ENCODE measurements at regions not wholly inside any gene's neighbourhood (a gene's known extent, or its start where the extent isn't known, plus 50 kb on each side); places are given as distances from the start of the nearest gene placed in this dataset.

GRCh38 chr2:172374318-172375240 lies 52.8 kb upstream of the ITGA6 start:
- Histone ChIP-seq H3K36me3 (no peaks in the 10 kb centered on the region), H3K4me1 (peaks cover 22% of the 10 kb centered on the region), H3K9me3 (no peaks in the 10 kb centered on the region), H3K4me3 (no peak overlapping the region), H3K27me3 (ENCODE audit: low read depth) (no peaks in the 10 kb centered on the region), H3K27ac (no peak overlapping the region)
- no peak for TF ChIP-seq CTCF (IDR thresholded peaks at IDR 0.05)
- intact Hi-C loops (cut with DNase I): no loop called here
- DNase-seq (no peak), ATAC-seq (peak in 1 of 2 donors; percentile 41)

GRCh38 chr2:172375251-172375650 lies 52.1 kb upstream of the ITGA6 start:
- Histone ChIP-seq H3K36me3 (no peaks in the 10 kb centered on the region), H3K27me3 (ENCODE audit: low read depth) (no peaks in the 10 kb centered on the region), H3K9me3 (no peaks in the 10 kb centered on the region), H3K4me3 (no peak overlapping the region), H3K4me1 (peaks cover 26% of the 10 kb centered on the region), H3K27ac (no peak overlapping the region)
- ATAC-seq (peak in 1 of 2 donors; percentile 66), DNase-seq (no peak)
- intact Hi-C loops (cut with DNase I): no loop called here
- no peak for TF ChIP-seq CTCF (IDR thresholded peaks at IDR 0.05)

- H3K4me1 ChIP-seq: peaks cover 33% of the 10 kb centered on the region
- no peak overlapping the region for H3K4me3 ChIP-seq
- DNase-seq (no peak), ATAC-seq (no peak)
- intact Hi-C loops (cut with DNase I): no loop called here
- no peaks in the 10 kb centered on the region for H3K36me3 ChIP-seq
- no peaks in the 10 kb centered on the region for H3K27me3 ChIP-seq (ENCODE audit: low read depth)
- H3K27ac ChIP-seq: no peak overlapping the region
- H3K9me3 ChIP-seq: no peaks in the 10 kb centered on the region
- no peak for TF ChIP-seq CTCF (IDR thresholded peaks at IDR 0.05)
These were observed 51.4 kb upstream of the ITGA6 start for GRCh38 chr2:172376016-172376415.

- no peak for DNase-seq
These were observed 50.8 kb upstream of the ITGA6 start for GRCh38 chr2:172376505-172377125.

GRCh38 chr2:172377408-172377807 lies 50.0 kb upstream of the ITGA6 start:
- Histone ChIP-seq H3K4me3 (no peak overlapping the region), H3K36me3 (no peaks in the 10 kb centered on the region), H3K9me3 (no peaks in the 10 kb centered on the region), H3K4me1 (peaks cover 36% of the 10 kb centered on the region), H3K27ac (no peak overlapping the region), H3K27me3 (ENCODE audit: low read depth) (no peaks in the 10 kb centered on the region)
- DNase-seq (no peak), ATAC-seq (no peak)
- TF ChIP-seq CTCF (IDR thresholded peaks at IDR 0.05): no peak
- intact Hi-C loops (cut with DNase I): no loop called here

More at GRCh38 chr2:172376505-172377125, 50.8 kb upstream of the ITGA6 start:
- Histone ChIP-seq H3K36me3 (no peaks in the 10 kb centered on the region), H3K4me3 (no peak overlapping the region), H3K9me3 (no peaks in the 10 kb centered on the region), H3K27me3 (ENCODE audit: low read depth) (no peaks in the 10 kb centered on the region), H3K4me1 (peaks cover 36% of the 10 kb centered on the region), H3K27ac (no peak overlapping the region)
- TF ChIP-seq CTCF (IDR thresholded peaks at IDR 0.05): no peak
- intact Hi-C loops (cut with DNase I): no loop called here
- peak in 1 of 2 donors; percentile 60 for ATAC-seq
